HG03342 (cell line): ENCODE measurements at regions not wholly inside any gene's neighbourhood (a gene's known extent, or its start where the extent isn't known, plus 50 kb on each side); places are given as distances from the start of the nearest gene placed in this dataset.

ENCODE experiments used
- ATAC-seq: cut with Tn5 transposase; IDR thresholded peaks from one replicate; pipeline ENCODE4 v1.9.1; 2021; ENCODE audit warnings: mild to moderate bottlenecking, moderate library complexity; ENCODE audit not compliant: unreplicated experiment

DNA sequence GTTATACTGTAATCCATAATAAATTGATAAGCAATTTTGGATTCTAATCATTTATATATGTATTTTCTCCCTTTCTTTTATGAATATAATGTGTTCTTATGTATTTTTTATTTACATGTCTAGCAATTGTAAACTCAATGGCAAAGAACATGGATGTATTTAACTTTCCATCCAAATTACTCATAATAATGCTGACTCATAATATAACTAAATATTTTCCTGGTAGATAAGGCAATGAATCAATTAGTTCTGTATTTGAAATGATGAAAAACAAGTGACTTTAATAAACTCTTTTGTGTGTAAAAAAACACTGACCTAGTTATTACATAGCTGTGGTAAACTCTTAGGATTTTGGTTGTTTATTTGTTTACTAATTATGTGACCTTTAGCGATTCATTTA is 211.2 kb downstream of the DTHD1 start:
- ATAC-seq: no peak

GRCh38 chr4:36493251-36493650 is 211.8 kb downstream of the DTHD1 start:
- ATAC-seq: no peak

GRCh38 chr4:36494016-36494415 is 212.6 kb downstream of the DTHD1 start:
- no peak for ATAC-seq

DNA sequence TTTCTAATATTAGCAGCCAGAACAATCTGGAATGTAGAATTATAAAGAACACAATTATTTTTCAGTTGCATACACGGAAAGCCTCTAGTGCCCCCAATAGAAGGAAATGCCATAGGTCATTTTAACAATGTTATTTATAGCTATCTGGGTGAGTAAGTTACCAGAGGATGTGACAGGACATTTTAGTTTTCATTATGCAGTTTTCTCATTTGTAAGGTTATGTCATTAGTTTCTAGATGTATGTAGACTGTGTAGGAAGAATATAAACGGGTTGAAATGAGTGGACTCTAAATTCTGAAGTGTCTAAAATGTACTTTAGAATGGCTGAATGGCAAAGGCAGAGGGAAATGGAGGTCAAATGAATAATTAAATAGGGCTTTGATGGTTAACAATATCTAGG is 213.3 kb downstream of the DTHD1 start:
- no peak for ATAC-seq

DNA sequence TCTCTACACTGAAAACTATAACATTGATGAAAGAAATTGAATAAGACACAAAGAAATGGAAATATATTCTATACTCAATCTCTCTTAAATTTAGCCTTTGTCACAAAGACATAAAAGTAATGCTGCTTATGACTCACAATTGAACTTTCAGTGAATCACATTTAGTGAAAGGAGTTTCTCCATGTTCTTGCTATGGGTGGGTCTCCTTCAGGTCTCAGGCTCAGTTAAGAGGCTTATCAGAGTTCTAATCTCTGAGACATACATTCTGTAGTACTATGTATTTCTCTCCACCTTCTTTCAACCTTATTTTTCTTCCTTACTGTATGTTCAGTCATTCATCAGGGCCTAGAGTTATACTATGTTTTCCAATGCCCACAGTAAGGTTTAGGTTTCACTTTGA is 220.9 kb downstream of the DTHD1 start:
- ATAC-seq: no peak

GRCh38 chr4:36508394-36508793 is 227.0 kb downstream of the DTHD1 start:
- no peak for ATAC-seq

DNA sequence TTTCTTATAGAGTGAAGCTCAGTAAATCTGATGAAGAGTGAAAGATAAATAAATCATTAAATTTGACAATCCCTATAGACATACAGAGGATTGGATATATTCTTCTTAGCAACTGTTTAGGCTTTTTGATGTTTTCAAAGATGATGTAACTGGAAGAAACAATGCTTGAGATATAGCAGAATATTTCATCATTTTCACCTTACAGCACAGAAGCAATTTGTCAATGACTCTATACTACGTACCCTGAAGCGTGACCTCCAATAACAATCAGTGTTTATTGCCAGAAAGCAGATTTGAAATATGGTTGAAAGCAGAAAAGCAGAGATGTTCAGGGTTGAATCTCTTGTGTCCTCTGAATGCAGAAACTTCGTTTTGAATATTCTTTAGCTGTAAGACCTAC is 228.4 kb downstream of the DTHD1 start:
- no peak for ATAC-seq

DNA sequence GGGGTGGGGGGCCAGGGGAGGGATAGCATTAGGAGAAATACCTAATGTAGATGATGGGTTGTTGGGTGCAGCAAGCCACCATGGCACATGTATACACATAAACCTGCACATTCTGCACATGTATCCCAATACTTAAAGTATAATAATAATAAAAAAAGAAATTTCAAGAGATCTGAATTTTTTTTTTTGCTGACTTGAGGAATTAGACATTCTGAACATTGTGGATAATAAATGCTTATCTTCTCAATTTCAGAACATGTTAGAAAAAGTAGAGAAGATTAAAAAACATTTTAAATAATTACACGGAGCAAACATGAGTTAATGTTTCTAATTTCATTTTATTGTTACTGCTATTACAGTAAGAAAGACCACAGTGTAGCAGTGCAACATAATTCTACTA is 230.4 kb downstream of the DTHD1 start:
- ATAC-seq: no peak

DNA sequence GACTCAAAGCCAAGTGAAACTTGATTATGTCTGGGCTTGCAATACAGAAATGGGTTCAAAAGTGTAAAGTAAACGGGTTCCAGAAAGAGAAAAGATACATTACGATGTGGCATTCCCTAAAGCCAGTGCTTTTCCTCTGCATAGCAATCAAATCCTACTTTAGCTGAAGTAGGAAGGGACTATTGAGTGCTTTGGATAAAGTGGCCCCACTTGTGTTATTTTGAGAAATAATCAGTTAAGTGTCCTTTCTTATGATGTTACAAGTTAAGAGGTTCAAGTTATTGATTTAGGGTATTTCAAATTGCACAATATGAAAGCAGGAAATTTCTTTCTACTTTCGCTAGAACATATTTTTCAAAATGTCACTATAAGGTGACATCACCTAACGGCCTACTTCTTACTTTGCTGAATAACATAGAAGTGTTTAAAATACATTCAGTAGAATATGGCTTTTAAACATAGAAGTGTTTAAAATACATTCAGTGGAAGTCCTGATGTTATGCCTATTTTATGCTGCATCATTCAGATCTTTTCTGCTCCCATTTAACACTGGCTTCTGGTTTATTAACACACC is 235.2 kb downstream of the DTHD1 start:
- no peak for ATAC-seq

GRCh38 chr4:36523182-36523581 is 241.8 kb downstream of the DTHD1 start:
- no peak for ATAC-seq

- ATAC-seq: no peak
Observed at GRCh38 chr4:36532670-36533379, 251.4 kb downstream of the DTHD1 start.

GRCh38 chr4:36533944-36534343 is 252.5 kb downstream of the DTHD1 start:
- ATAC-seq: no peak

- ATAC-seq: no peak
Observed at GRCh38 chr4:36547383-36547782, 266.0 kb downstream of the DTHD1 start.

DNA sequence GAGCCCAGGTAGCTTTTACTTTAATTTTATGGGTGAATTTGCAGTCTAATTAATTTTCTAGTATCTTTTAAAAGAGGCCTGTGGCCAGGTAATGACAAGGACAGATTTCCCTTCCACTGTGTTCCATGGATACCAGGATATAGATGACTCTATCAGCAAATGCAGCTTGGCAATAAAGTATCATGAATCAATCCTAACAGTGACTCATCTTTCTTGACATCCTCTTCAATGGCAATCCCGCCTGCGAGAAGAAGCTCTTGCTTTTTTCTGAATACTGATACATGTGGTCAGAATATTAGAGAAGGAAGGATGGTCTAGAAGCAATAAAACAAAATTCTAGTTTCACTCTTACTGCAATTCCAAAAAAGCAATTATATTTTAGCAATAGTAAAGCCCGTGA is 267.8 kb downstream of the DTHD1 start:
- ATAC-seq: no peak

GRCh38 chr4:36549992-36550391 is 268.6 kb downstream of the DTHD1 start:
- ATAC-seq: no peak

DNA sequence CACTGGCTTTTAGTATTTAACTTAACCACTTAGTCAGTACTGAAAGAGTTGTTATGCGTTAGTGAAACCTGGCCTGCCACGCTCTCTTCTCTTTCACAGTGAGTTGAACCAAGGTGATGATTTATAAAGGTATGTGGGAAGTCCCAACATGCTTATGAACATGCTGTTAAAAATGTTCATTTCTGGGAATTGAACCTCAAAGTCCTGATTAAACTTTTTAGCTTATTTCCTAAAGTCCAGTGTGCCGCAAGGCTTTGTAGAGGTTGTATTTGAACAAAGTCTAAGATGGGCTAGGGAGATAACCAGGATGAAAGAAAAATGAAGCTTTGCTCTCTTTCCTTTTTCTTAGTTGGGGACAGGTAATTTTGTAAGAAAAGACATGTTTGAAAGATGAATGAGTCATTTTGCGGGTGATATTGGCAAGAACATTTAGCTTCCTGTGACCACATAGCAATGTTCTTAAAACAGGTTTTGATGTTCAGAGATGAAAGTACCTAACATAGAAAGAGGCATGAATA is 270.3 kb downstream of the DTHD1 start:
- ATAC-seq: peak; percentile 90

GRCh38 chr4:36553029-36553428 is 271.6 kb downstream of the DTHD1 start:
- no peak for ATAC-seq

DNA sequence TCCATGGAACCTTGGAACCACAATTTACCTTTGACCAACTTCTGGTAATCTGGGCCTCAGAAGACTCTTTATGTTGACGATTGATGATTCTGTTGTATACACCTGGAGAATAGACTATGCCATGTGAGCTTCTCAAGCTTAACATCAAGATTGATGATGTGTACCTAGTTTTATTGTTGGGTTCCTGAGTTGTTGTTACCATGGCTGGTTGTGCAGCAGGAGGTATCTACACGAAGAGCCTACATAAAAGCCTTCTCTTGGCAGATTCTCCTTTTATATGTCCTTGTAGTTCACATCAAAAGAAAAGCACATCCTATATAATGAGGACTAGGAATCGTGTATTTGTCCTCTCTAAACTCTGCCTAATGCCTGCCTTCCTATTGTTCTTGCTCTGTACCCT is 272.0 kb downstream of the DTHD1 start:
- ATAC-seq: no peak

- ATAC-seq: no peak
Observed at GRCh38 chr4:36556984-36557383, 275.6 kb downstream of the DTHD1 start.

GRCh38 chr4:36568575-36568974 is 287.2 kb downstream of the DTHD1 start:
- no peak for ATAC-seq

- no peak for ATAC-seq
Observed at GRCh38 chr4:36573441-36573840, 292.0 kb downstream of the DTHD1 start.

DNA sequence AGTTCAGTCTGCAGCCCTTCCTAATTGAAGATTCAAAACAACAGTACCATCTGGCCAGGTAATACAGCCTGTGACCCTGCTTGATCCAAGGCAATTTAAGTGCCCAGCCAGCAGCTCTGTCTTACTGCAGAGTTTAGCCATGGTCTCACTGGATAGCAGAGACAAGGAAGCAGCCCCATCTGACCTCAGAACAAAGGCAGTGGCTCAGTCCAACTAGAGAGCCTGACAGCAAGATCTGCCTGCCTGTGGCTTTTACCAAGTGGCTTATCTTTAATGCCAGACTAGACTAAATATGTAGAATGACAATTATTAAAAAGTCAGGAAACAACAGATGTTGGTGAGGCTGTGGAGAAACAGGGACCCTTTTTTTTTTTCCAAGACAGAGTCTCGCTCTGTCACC is 293.4 kb downstream of the DTHD1 start:
- no peak for ATAC-seq

GRCh38 chr4:36582198-36582597 is 300.8 kb downstream of the DTHD1 start:
- no peak for ATAC-seq
